ENCODE measurements at regions not wholly inside any gene's neighbourhood (a gene's known extent, or its start where the extent isn't known, plus 50 kb on each side); places are given as distances from the start of the nearest gene placed in this dataset.

DNA sequence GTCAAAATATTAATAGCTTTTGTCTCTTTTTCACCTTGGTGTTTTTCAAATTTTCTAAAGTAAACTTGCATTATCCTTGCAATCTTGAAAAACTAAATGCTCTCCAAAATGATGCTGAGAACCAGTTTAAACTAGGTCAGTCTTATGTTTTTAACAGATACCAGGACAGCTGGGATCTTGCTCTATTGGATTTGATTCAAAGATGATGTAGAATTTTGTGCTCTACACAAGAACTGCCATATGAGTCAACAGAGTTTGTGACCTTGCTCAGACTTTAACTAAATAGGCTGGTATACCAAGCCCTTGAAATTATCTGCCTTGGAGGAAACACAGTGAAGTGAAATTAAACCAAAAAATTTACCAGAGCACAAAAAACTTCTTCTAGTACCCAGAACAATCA, 991.1 kb downstream of the STPG2 start:
- Histone ChIP-seq H3K4me1 (ENCODE audit: control insufficient read depth in 1 of 2, insufficient read depth in 2 of 2, low read length in 2 of 2) (no peaks in the 10 kb centered on the region), H3K79me2 (ENCODE audit: insufficient read depth, low read length) (no peaks in the 10 kb centered on the region), H3K27me3 (ENCODE audit: control insufficient read depth in 2 of 2, insufficient read depth in 2 of 2, low read length in 2 of 2) (no peaks in the 10 kb centered on the region), H3K36me3 (replicated peaks in 1 of 2; ENCODE audit: control insufficient read depth in 1 of 2, insufficient read depth in 2 of 2, low read length in 2 of 2) (no peaks in the 10 kb centered on the region), H3K4me3 (replicated peaks in 1 of 3; ENCODE audit: low read depth in 2 of 3, low read length in 3 of 3) (no peak overlapping the region), H4K20me1 (ENCODE audit: insufficient read depth, low read length) (no peaks in the 10 kb centered on the region), H3K27ac (ENCODE audit: low read depth in 1 of 2, low read length in 2 of 2) (no peak overlapping the region), H3K4me2 (replicated peaks; ENCODE audit: extremely low read depth, low read length, poor library complexity, severe bottlenecking) (no peak overlapping the region), H2AFZ (ENCODE audit: insufficient read depth, low read depth, low read length, poor library complexity, severe bottlenecking) (no peak overlapping the region), H3K9me3 (replicated peaks in 1 of 2; ENCODE audit: control insufficient read depth in 1 of 2, insufficient read depth in 1 of 2, low read length in 2 of 2) (no peaks in the 10 kb centered on the region), H3K9ac (ENCODE audit: insufficient read depth, low read length, poor library complexity, severe bottlenecking) (no peak overlapping the region)
- Mint-ChIP-seq H3K27ac (no peak overlapping the region), H3K36me3 (no peaks in the 10 kb centered on the region), H3K4me3 (no peak overlapping the region), H3K9me3 (peaks cover 0 to 6% (median 0%) of the 10 kb centered on the region in 7 donors), H3K27me3 (ENCODE audit: low read depth in 3 of 3) (no peaks in the 10 kb centered on the region), H3K4me1 (no peaks in the 10 kb centered on the region)
- intact Hi-C loops (cut with micrococcal nuclease): no loop called here
- TF ChIP-seq, protein P1, sequence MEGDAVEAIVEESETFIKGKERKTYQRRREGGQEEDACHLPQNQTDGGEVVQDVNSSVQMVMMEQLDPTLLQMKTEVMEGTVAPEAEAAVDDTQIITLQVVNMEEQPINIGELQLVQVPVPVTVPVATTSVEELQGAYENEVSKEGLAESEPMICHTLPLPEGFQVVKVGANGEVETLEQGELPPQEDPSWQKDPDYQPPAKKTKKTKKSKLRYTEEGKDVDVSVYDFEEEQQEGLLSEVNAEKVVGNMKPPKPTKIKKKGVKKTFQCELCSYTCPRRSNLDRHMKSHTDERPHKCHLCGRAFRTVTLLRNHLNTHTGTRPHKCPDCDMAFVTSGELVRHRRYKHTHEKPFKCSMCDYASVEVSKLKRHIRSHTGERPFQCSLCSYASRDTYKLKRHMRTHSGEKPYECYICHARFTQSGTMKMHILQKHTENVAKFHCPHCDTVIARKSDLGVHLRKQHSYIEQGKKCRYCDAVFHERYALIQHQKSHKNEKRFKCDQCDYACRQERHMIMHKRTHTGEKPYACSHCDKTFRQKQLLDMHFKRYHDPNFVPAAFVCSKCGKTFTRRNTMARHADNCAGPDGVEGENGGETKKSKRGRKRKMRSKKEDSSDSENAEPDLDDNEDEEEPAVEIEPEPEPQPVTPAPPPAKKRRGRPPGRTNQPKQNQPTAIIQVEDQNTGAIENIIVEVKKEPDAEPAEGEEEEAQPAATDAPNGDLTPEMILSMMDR (IDR thresholded peaks at IDR 0.05): no peak
- DNase-seq: no peak

DNA sequence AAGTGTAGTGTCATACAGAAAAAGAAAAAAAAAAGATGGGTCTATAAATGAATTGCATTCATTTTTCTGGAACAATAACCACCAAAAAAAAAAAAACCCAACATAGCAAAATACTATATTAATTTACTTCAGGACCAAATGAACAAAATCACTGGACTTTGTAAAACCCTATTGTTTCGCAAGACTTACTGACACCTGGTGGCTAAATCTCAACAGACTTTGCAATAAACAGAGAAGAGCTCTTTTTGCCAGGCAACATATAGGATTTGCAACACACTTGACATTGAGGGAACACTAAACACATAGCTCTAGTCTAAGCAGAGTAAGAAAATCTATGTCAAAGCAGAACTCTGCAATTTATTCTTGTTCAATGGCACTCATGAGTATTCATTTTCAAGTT, 990.2 kb downstream of the STPG2 start:
- H3K36me3 ChIP-seq (replicated peaks in 1 of 2; ENCODE audit: control insufficient read depth in 1 of 2, insufficient read depth in 2 of 2, low read length in 2 of 2): no peaks in the 10 kb centered on the region
- no peak overlapping the region for H3K4me2 ChIP-seq (replicated peaks; ENCODE audit: extremely low read depth, low read length, poor library complexity, severe bottlenecking)
- intact Hi-C loops (cut with micrococcal nuclease): no loop called here
- no peak for DNase-seq
- H2AFZ ChIP-seq (ENCODE audit: insufficient read depth, low read depth, low read length, poor library complexity, severe bottlenecking): no peak overlapping the region
- H3K27ac ChIP-seq (ENCODE audit: low read depth in 1 of 2, low read length in 2 of 2): no peak overlapping the region
- H3K79me2 ChIP-seq (ENCODE audit: insufficient read depth, low read length): no peaks in the 10 kb centered on the region
- H4K20me1 ChIP-seq (ENCODE audit: insufficient read depth, low read length): no peaks in the 10 kb centered on the region
- no peaks in the 10 kb centered on the region for H3K27me3 Mint-ChIP-seq (ENCODE audit: low read depth in 3 of 3)
- TF ChIP-seq, protein P1 (IDR thresholded peaks at IDR 0.05): no peak
- H3K9me3 ChIP-seq (replicated peaks in 1 of 2; ENCODE audit: control insufficient read depth in 1 of 2, insufficient read depth in 1 of 2, low read length in 2 of 2): no peaks in the 10 kb centered on the region
- H3K9ac ChIP-seq (ENCODE audit: insufficient read depth, low read length, poor library complexity, severe bottlenecking): no peak overlapping the region
- peaks cover 0 to 5% (median 0%) of the 10 kb centered on the region in 7 donors for H3K9me3 Mint-ChIP-seq
- no peak overlapping the region for H3K4me3 ChIP-seq (replicated peaks in 1 of 3; ENCODE audit: low read depth in 2 of 3, low read length in 3 of 3)
- WGBS (ENCODE audit: insufficient coverage): 83% methylated on average over 1 of the region's 1 CpG
- H3K36me3 Mint-ChIP-seq: no peaks in the 10 kb centered on the region
- H3K4me1 Mint-ChIP-seq: no peaks in the 10 kb centered on the region
- H3K27me3 ChIP-seq (ENCODE audit: control insufficient read depth in 2 of 2, insufficient read depth in 2 of 2, low read length in 2 of 2): no peaks in the 10 kb centered on the region
- no peak overlapping the region for H3K4me3 Mint-ChIP-seq
- no peaks in the 10 kb centered on the region for H3K4me1 ChIP-seq (ENCODE audit: control insufficient read depth in 1 of 2, insufficient read depth in 2 of 2, low read length in 2 of 2)
- H3K27ac Mint-ChIP-seq: no peak overlapping the region
